HG02759 (cell line): ENCODE measurements at regions not wholly inside any gene's neighbourhood (a gene's known extent, or its start where the extent isn't known, plus 50 kb on each side); places are given as distances from the start of the nearest gene placed in this dataset.
"Not testable (repeated sequence)": the region's sequence is repeated elsewhere in the genome, so short reads cannot be mapped to it uniquely, and the experiment has no call there.

Experiments
- ATAC-seq: cut with Tn5 transposase; IDR thresholded peaks from one replicate; pipeline ENCODE4 v1.9.1; 2021; ENCODE audit warnings: mild to moderate bottlenecking, moderate library complexity; ENCODE audit not compliant: unreplicated experiment

DNA sequence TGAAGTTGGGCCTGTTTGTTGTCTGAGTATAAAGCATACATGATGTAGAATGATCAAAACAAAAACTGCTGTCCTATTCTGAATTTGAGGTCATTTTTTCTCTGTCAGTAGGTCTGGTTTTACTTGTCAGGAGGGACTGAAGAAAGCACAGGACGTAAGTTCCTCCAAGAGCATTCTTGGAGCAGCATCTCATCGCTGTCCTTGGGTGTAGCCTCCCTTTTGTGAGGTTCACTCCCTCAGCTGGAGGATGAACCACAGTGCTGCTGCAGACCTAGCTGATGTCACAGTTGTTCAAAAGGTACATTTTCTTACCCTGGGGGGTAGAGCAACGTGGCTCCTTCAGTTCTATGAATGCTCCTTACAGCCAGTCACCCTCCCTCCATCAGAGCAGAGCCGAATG, 490.0 kb upstream of the TBL1XR1 start:
- no peak for ATAC-seq

DNA sequence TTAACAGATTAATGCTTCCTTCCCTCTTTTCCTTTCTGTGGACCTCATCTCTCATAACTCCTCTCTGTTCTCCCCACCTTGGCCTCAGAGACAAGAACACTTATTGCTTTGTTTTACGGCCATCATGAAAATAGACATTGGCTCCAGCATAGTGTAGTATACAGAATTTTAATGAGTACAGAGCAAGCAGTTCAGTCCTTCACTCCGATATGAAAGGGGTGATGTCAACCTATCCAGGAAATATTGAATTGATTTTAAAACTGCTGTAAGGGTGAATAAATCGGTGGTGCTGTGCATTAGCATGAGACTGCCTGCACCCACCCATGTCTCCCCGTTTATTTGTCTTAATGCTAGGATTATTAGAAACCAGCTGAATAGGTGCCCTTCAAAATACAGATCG, 490.9 kb upstream of the TBL1XR1 start:
- no peak for ATAC-seq

DNA sequence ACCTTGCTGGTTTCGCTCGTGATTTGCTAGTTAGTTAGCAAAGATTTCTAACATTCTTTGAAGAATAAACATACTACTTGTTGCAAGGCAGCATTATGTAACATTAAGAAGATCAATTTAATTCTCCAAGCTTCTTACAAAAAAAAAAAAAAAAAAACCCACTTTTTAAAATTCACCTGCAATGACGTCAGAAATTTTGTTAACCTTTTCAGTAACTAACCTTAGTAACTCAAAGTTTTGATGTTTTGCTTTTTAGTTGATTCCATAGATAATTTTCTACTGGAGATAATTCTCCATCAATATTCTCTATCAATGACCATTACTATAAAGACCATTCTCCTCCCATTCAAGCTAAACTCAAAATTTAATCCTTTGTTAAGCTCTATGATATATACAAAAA, 491.8 kb upstream of the TBL1XR1 start:
- ATAC-seq, result no peak

DNA sequence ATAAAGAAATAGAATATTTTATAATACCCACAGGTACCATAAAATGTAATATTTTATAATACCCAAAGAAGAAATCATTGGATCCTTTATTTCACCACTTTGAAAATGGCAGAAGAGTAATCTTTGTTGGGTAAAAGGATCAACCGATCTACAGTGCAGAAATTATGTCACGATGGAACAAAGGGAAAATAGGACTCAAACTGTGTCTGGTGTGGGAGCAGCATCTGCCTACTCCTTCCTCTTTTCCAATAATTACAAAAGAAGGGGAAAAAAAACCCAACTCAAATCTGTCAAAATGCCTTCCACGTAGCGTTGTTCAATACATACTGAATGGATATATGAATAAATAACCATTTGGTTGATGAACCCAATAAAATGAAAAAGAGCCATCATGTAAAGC, 492.6 kb upstream of the TBL1XR1 start:
- no peak for ATAC-seq

DNA sequence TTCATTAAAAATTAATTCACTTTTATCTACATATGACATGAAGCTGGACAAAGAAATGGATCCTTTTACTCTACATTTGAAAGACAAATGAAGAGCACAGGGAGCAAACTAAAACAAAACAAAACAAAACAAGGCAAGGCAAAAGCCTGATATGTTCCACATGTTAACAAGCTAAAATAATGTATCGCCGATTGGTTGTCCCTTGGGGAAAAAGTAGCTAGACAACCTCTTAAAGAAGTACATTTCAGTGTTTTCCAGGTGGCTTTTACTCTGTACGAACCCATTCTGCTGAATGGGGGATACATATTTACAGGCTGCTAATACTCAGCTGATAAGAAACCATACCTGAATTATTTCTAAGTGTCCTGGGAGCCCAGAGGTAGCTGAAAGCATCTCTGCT, 493.0 kb upstream of the TBL1XR1 start:
- ATAC-seq, result no peak

DNA sequence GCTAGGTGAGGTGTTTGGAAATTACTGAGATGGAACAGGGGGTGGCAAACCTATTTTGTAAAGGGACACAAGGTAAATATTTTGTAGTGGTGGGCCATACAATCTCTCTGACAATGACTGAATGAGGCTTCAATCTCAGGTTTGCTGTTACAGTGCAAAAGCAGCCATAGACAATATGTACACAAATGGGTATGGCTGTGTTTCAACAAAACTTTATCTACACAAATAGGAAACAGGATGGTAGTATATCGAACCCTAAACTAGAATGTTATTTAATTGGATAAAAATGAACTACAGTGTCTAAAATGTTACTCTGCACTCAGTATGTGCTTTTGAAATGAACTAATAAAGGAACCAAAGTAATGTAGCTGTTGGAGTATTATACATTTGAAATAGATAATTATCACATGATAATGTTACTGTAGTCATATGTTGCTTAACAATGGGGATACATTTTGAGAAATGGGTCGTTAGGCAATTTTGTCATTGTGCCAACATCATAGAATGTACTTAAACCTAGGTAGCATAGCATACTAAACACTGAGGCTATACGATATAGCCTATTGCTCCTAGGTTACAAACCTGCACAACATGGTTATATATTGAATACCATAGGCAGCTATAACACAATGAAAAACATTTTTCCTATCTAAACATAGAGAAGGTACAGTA, 495.2 kb upstream of the TBL1XR1 start:
- ATAC-seq, result no peak

DNA sequence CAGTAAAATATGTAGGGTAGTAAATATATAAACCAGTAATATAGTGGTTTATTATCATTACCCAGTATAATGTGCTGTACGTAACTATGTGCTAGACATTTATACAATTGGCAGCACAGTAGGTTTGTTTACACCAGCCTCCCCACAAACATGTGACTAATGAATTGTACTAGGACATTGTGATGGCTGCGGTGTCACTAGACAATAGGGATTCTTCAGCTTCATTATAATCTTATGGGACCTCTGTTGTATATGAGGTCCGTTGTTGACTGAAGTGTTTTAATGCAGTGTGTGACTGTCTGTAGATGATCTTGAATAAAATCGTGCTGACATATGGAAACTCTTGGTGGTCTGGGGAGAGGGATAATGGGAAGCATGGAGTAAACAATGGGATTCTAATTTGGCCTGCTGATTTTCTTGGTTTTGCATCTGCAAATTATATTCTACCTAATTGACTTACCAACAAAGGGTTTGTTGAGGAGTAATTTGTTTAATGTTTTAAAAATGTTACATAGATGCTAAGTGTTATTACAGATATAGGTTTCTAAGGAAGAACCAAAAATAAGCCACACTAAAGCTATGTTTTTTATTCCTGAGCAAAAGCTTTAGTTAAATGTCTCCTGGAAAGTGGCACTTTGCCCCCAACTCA, 496.5 kb upstream of the TBL1XR1 start:
- no peak for ATAC-seq

DNA sequence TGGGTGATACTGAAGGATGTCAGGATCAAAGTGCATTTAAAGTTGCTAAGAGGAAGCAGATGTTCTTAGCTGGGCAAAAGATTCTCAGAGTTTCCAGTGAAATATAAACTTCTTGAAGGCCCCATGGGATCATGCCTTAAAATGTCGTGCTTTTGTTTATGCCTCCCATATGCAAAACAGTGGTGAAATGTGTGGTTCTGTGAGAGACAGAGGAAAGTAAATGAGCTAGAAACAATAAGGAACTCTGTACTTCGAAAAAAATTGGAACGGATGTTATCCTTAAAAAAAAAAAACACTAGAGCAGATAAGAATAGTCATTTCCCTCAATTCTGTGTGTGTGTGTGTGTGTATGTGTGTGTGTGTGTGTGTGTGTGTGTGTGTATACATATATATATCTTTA, 497.0 kb upstream of the TBL1XR1 start:
- ATAC-seq, result no peak

DNA sequence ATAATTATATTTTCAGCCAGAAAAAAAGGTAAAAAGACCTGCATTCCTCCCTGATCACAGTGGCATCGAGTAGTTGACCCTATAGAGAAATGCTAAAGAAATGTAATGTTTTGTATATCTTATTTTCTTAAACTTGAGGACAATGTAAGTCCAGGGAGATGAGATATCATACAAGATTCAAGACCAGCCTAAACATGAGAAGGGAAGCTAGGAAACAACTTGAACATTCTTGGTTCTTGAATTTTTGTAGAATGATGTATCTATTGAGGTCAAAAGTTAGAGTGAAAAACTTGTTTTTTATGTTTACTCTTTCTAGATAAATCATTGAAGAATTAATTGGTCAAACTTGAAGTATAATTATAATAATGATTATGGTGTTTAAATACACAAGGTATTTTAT, 497.7 kb upstream of the TBL1XR1 start:
- ATAC-seq, result no peak

DNA sequence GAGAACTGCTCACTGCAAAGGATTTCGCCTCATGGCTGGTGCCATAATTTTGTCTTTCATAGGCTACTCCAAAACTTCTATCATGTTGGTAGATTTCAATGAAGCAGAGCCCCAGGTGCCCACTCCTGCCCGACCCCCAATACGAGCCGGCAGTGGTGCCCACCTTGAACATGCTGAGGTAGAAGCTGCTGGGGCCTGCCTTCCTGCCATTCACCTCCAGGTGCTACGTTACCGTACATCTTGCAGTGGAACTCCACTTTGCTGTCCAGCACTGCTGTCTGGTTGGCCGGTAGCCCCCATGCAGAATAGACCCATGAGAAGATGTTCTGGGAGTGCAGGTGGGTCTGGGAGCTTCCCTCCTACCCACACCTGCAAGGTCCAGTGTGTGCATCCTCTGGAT, 502.8 kb upstream of the TBL1XR1 start:
- ATAC-seq, result no peak

DNA sequence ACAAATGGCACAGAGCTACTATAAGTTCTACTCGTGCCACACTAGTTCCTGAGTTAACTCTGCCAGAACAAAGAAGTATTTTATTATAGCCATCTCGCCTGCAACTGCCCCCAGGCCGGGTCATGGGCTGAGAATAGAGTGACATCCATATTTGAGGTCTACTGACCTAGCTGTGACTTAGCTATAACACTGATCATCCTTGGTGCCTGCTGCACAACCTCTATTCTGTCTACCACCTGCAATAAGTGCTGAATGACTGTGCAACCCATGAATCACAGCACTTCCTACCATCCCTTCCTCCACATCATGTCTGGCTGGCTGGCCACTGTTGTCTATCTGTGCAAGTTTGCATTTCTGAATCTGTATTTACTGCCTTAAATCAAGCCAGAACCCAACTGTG, 506.5 kb upstream of the TBL1XR1 start:
- ATAC-seq, result no peak

DNA sequence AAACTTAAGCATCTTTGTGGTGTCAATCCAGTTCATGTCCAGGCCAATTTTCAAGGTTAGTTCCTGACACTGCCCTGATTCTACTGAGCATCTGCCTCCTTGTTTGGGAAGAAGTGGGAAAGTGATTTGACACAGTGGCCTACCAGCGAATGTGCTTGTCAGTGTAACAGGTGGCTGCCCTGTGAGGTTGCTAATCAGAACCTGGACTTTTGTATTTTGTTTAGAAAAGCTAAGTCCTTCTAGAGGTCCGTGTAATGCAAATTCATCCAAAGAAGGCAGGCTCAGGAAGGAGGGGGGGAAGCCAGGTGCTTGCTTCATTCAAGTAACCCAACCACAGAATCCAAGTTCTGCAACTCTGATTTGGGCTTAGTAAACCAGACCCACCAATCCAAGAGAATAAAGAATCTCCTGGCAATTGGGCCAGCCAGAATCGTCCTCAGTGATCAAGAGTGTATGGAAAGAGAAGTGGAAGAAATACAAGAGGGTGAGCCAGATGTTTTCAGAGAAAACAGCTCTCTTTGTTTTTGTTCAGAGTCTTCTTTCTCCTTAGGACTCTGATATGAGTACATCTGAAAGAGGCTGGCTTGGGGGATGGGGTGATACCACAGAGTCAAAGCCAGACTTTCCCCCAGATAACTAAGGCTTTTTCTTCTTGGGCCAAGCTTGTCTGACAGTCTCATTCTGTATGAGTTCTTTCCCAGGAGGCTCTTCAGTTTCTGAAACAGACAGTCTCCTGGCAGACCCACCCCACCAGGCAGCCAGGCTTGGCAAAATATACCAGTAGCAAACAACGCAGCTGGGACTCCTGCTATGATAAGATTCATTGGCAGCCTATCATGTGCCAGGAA, 508.9 kb upstream of the TBL1XR1 start:
- ATAC-seq, result no peak

DNA sequence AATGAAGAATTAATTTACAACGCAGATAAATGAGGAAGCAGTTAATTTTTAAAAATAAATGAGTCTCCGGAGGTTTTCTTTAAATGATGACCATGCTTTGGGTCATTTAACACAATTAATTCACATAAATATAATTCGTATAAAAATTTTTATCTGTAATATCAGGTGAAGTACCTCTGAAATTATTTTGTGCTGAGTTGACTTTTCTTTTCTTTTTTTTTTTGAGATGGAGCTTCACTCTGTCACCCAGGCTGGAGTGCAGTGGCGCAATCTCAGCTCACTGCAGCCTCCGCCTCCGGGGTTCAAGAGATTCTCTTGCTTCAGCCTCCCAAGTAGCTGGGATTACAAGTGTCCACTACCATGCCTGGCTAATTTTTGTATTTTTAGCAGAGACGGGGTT, 512.2 kb upstream of the TBL1XR1 start:
- not testable (repeated sequence) for ATAC-seq

DNA sequence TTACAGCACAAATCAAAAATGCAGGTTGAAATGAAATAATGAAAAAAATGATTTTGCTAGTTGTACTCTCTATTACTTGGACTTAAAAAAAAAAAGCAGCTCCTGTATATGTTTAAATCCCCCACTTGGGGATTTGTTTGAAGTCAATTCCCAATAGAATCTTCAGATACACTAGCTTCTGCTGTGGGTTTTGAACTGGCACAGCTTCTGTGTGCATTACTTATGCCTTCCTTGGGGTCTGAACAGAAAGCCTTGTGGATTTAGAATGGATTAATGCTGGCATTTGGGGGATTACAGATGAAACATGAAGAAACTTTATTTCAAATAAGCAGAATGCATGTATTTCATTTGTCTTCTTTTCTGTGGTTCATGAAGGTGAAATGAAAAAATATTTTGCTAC, 513.2 kb upstream of the TBL1XR1 start:
- no peak for ATAC-seq

DNA sequence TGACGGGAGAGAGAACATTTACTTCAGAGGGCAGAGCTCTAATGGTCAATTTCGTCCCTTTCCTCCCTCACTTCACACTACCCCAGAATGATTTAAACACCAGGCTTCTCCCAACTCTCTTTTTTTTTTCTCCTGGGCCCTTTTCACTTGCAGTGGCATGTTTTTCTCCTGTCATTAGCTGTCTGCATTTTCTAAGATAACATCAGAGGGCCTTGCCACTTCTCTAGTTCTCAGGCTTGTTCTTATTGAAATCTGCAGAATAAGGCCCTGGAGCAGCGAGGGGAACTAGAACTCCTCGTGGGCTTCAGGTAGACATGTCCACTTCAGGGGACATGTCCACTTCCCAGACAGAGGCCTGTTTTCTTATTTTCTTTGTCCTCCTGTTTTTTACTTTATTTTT, 514.4 kb upstream of the TBL1XR1 start:
- ATAC-seq, result no peak

DNA sequence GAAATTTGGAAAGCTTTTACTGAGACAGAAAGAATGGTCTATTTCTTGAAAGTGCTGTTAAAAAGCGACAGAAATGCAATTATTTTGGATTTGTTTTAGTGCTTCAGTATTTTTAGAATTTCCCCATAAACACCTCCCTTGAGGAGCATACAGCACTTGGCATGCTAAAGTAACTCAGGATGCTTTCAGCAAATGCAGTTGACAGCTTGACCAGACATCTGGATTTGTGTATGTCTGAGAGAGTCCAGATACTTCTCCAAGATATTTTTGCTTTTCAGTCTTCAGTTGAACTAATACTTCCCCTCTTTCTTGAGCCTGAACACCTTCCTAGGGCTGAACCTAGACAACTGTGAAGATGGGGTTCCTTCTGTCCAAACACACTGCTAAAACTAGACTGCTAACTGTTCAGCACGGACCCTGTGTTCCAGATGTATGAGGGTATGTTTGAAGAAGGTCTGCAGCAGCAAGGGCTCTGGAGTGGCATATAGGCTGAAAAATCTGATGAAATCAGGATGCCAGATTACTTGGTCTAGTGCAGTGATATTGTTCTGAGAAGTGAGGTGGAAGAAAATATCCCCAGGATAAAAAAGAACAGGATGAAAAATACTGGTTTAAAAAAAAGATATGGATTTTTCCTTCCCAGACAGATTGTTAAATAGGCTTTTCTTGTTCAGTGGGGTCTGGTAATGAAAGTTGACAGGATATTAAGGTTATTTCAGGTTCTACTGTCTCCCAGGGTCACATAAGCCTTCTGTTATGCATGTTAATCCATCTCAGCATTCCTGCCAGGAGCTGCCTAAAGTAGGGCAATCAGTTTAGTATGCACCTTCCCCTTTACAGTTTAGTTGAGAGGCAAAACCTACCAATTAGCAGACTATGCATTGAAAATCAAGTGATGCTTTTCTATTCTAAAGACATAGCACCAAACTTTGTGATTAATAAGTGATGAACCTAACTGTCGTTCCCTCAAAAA, 516.9 kb upstream of the TBL1XR1 start:
- no peak for ATAC-seq

DNA sequence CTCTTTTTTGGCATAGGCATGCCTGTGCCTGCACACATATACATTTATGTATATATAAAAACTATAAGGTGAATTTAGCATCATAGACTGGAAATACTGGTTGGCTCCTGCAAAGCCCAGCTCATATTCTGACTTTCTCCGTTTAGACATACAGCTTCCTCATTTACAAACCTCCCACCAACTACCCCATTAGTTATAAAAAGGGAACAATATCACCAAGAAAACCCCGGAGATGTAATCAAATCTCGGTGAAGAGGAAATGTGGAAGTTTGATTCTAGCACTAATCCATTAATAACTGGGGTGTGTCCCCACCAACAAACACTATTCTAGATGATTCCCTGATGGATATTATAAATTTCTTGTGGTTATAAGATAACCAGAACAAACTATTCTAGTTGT, 517.7 kb upstream of the TBL1XR1 start:
- no peak for ATAC-seq

DNA sequence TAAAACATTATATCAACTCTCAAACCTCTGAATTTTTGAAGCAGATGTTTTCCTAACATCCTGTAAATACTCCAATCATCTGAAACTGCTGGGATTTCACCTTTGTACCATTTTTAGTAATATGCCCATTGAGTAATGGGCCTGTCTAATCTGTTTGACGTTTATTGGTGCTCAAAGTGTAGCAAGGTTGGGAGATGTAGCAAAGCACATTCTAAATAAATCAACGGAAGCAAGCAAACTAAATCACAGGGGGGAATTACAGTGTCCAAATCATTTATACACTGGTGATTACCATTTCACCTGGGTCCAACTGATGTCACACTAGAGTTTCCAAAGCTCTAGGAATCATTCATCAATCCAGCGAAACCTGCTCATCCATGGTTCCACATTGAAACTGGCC, 518.7 kb upstream of the TBL1XR1 start:
- ATAC-seq, result no peak

DNA sequence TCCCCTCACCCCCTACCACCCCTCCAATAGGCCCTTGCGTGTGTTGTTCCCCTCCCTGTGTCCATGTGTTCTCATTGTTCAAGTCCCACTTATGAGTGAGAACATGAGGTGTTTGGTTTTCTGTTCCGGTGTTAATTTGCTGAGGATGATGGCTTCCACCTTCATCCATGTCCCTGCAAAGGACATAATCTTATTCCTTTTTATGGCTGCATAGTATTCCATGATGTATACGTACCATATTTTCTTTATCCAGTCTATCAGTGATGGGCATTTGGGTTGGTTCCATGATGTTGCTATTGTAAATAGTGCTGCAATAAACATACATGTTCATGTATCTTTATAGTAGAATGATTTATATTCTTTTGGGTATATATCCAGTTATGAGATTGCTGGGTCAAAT, 523.6 kb upstream of the TBL1XR1 start:
- ATAC-seq, result not testable (repeated sequence)

DNA sequence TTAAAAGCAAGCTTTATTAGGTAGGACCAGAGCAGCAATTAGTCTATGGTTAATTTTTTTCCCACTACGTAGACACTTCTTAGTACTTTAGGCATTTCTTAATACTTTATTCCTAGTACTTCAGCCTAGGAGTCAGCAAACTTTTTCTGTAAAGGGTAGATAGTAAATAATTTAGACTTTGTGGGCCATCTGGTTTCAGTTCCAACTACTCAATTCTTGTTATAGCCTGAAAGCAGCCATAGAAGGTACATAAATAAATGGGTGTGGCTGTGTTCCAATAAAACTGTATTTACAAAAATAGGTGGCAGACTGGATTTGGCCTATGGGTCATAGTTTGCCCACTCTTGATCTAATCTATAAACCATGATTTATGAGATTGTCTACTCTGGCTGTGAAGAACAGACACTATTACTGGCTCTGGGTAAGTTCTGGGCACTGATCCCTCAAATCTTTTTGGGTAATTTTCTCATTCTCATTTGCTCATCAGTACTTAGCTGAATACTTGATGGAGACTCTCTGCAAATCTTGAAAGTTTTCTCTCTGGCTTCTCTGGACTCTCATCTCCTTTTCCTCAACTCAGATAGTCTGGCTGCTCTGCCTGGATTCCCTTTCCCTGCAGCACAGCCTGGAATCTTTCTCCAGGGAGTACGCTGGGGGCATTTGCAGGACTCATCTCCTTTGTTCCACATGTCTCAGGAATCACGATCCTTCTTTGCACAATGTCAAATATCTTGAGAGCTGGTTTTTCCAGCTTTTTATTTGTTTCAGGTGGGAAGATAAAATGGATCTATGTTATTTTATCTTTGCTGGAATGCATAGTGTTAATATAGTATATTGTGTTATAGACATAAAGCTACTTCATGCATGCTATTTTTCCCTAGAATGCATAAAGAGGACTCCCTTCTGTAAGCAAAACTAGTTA, 524.8 kb upstream of the TBL1XR1 start:
- no peak for ATAC-seq
